ENCODE measurements at regions not wholly inside any gene's neighbourhood (a gene's known extent, or its start where the extent isn't known, plus 50 kb on each side); places are given as distances from the start of the nearest gene placed in this dataset.

DNA sequence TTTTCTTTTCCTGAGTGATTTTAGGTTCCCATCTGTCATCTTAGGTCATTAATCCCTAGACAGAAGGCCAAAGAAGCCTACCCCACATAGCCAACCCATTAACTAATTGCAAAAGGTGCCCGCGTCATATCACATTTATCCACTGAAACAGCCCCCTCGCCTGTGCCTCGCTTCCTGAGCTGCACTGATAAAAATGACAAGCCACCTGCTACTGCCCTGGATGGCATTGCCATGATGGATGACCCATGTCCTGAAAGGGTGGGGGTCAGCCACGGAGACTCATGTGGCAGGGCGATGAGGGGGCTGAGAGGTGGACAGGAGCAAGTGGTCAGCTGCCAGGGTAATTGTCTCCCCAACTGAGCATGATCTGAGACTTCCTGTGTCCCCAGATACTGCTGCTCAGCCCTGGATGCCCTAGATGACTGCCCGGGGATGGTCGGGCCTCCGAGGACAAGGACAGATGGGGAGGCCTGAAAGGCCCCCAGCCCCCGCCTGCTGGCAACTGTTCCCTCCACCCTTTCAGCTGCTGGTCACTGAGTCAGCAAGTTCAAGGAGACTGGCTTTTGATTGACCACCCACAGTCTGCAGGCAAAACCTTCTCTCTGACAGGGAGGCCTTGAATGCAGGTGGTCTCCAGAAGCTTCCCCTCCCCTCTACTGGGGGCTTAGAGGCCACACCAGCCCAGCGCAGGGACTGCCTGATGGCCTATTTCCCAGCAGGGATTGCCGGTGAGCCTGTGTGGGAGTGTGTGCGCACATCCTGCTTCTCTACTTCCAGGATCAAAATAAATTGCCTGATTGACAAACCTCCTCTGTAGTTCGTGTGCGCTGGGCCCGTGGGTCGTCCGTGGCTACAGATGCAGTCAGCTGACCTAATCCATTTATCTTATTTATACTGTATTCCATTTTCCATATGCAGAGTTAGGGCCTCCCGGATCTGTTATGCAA lies 496.3 kb downstream of the BCOR start:
- no peak for DNase-seq (ENCODE audit: low spot score)

DNA sequence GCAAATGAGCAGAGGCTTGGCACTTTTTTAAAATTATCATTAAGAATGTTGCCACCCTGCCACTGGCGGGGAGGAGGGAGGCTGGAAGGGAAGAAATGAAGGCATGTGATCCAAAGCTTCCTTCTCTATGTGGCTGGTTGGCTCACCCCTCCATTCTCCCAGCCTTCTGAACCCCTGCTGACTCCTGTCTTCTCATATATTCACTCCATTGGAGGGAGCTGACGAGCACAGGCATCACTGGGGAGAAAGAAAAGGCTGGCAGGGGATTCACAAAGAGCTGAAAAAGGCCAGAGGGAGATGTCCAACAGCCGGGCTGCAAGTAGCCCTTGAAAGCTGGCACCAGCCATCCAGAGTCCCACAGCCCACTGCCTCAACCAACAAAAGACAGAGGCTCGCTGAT lies 495.6 kb downstream of the BCOR start:
- no peak for DNase-seq (ENCODE audit: low spot score)

GRCh38 chrX:39603230-39603629 lies 494.5 kb downstream of the BCOR start:
- no peak for DNase-seq (ENCODE audit: low spot score)

DNA sequence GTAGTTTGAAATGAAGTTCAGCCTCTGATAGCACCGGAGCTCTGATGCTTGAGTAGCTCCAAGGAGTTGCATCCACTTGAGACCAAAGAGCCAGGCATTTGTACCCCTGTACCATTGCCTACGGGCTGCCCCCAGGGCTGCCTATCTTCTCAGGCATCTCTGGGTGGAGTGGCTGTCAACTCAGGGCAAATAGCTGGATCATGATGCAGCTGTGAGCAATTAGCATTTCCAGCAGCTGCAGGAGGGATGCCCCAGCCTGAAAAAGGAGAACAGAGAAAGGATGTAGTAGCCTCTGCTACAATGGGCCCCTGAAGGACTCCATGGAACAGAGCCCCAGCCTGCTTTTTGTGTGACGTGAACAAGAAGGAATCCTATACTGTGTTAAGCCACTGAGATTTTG lies 492.6 kb downstream of the BCOR start:
- DNase-seq (ENCODE audit: low spot score): no peak

DNA sequence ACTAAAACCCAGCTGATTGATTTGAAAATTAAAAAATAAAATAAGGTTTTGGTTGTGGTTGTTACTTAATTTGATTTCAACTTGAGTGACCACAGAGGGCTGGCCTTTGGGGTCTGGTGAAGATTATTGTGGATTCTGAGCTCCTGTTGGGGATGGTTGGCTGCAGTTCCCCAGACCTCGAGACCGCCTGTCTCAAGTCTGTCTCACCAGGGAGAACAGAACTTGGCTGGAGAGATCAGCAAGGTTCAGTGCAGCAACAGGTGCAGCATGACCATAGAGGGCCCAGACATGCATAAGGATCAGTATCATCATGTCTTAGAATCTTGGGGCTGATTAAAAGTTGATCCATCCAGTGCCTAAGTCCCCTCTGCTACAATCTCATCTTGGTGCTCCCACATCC lies 491.9 kb downstream of the BCOR start:
- no peak for DNase-seq (ENCODE audit: low spot score)

- DNase-seq (ENCODE audit: low spot score): no peak
These were observed 487.8 kb downstream of the BCOR start for GRCh38 chrX:39609941-39610340.

- no peak for DNase-seq (ENCODE audit: low spot score)
These were observed 486.3 kb downstream of the BCOR start for GRCh38 chrX:39611468-39611867.

DNA sequence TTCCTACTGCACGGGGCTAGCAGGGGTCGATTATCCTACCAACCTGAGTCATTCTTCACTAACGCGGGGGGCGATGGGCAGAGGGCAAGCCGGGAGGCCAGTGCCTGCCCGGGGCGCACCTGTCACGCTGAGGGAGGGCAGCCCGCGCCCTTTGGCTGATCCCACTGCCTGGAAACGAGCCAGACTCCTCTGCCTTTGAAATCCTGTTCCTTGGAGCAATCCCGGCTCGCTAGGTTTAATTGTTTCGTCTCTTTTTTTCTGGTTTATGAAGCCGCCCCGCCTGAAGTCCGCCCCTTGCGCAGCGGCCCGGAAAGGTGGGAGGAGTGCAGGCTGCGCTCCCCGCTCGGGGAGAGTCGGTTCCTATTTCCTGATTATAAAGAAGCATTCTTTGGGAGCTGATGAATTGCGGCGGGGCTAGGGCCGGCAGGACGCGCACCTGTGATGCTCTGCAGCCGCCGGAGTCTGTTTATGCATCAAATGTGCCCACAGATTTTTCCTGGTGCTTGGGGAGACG lies 484.2 kb downstream of the BCOR start:
- no peak for DNase-seq (ENCODE audit: low spot score)

GRCh38 chrX:39613997-39614679 lies 483.6 kb downstream of the BCOR start:
- no peak for DNase-seq (ENCODE audit: low spot score)

GRCh38 chrX:39614680-39614998 lies 483.1 kb downstream of the BCOR start:
- no peak for DNase-seq (ENCODE audit: low spot score)

- DNase-seq (ENCODE audit: low spot score): no peak
These were observed 481.5 kb downstream of the BCOR start for GRCh38 chrX:39616098-39616729.

DNA sequence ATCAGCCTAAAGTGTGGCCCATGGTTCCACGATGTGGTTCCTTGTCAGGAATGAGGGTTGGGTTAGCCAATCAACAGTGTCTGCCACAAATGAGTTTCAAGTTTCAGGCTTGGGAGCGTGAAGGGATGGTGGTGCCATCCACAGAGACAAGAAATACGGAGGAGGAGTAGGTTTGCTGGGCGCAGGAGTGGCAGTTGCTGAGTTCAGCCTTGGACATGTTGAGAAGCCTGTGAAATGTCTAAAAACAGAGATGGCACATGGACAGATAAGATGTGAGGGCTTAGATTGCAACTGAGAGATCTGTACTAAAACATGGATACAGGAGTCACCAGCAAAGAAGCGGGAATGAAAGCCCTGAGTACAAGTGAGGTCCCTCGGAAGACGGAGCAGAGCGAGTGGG lies 481.0 kb downstream of the BCOR start:
- DNase-seq (ENCODE audit: low spot score): no peak

GRCh38 chrX:39618178-39618577 lies 479.6 kb downstream of the BCOR start:
- DNase-seq (ENCODE audit: low spot score): no peak

DNA sequence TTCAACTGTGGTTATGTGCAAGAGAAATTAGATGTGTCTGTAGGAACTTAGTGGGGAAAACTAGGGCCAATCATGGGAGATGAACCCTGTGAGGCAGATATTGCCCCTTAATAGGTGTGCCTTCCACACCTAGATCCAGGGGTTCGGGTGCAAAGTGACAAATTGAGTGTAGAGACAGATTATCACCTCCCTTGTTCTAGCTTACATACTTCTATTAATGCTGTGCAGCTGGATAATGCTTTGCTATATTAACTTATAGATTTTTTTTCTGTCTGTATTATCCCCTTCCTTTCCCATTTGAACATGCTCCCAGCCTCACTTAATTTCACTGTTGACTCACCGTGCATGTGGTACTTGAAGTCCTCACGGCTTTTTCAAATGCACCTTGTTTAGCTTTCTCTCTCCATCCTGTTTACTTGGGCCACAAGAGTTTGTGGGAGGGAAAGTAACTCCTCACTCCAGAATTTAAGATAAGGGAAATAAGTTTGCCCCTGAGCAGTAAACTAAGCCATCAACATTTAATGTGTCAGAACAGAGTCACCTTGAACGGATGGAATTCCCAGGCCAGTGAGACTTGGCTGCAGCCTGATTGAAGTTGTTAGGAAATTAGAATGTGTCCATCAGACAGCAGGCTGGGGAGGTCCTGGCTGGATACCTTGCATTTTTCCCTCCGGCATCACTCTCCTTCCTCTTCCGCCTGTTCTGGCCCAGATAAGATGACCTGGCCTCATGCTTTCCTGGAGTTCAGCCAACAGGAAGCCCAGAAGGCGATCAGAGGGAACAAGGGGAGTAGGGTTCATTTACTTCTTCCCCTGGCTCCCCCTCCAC lies 478.4 kb downstream of the BCOR start:
- peak; percentile 44 for DNase-seq (ENCODE audit: low spot score)

GRCh38 chrX:39624166-39624565 lies 473.6 kb downstream of the BCOR start:
- DNase-seq (ENCODE audit: low spot score): no peak

- no peak for DNase-seq (ENCODE audit: low spot score)
These were observed 471.9 kb downstream of the BCOR start for GRCh38 chrX:39625810-39626209.

- no peak for DNase-seq (ENCODE audit: low spot score)
These were observed 471.0 kb downstream of the BCOR start for GRCh38 chrX:39626749-39627148.

DNA sequence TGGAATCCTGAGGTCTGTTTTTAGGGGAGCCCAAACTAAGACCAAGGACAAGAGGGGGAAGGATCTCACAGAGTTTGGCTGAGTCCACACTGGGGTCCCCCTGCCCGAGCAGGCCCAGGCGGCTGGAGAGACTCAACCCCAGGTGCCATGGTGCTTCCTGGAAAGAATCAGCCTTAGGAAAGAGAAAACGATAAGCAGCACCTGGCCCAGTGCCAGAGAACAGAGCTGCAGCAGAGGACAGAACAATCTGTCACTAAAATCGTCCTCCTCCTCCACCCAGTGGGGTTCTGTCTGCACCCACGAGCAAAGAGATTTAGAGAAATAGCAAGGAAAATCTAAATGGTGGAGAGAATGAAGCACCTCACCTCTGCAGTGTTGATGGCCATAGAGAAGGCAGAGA lies 470.5 kb downstream of the BCOR start:
- no peak for DNase-seq (ENCODE audit: low spot score)

DNA sequence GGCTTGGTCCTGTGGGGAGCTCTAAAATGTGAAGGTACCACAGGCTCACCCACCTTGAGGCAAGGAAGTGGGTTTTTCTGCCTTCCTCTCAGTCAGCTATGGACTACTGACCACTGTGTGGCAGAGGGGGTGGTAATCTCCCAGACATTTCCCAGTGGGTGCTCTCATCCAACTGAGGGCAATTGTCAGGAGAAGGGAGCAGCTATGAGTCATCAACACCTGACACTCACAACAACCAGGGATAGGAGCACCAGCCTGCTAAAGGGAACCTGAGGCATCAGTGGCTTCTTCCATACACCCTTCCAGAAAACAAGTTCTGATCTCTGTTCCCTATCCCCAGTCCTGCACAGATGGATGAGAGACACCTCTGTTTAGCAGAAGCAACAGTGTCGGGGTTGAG lies 468.8 kb downstream of the BCOR start:
- no peak for DNase-seq (ENCODE audit: low spot score)

GRCh38 chrX:39630344-39630743 lies 467.4 kb downstream of the BCOR start:
- no peak for DNase-seq (ENCODE audit: low spot score)

DNA sequence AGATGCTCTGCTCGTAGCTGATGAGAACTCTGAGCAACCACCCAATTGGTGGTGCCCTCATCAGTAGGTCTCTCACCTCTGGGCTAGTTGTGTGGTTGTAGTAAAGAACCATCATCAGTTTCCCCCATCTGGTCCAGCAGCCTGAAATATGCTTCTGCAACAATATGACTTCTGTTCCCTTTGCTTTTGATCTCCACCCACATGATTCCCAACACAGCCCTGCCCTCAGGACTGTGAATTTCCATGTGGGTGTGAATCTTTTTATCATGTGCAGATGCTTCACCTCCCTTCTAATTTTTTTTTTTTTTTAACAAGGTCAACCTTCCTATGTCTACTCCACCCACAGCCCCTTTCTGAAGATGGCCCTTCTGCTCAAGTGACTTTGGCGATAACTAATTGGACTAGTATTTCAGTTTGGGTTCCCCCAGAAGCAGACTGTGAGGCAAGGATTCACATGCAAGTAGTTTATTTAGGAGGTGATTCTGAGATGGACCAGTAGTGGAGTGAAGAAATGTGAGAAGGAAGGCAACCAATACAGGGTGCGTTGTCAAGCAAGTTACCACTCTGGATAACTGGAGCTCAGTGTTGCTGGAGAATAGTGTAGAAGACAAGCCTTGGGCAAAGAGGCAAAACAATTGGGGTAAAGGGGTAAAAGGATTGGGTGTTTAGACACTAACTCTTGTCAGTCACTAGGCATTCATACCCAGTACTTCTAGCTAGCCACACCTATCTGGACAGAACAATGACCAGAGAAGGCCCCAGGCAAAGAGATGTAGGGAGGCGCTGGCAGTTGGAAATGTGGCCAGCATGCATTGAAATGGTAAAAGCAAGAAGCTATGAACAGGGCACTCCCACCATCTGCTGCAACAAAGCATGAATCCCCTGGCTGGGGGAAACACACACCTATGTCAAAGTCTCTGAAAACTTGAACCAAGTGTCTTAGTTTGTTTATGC lies 466.2 kb downstream of the BCOR start:
- no peak for DNase-seq (ENCODE audit: low spot score)
